ENCODE measurements at regions not wholly inside any gene's neighbourhood (a gene's known extent, or its start where the extent isn't known, plus 50 kb on each side); places are given as distances from the start of the nearest gene placed in this dataset.
A peak's percentile ranks its signal among the peaks of the same experiment; 100 is the strongest.

- peak; percentile 50 for DNase-seq (ENCODE audit: low read depth)
Measured at GRCh38 chr18:11322006-11322405, 172.6 kb upstream of the PIEZO2 start.

GRCh38 chr18:11320986-11321385, 171.6 kb upstream of the PIEZO2 start:
- peak; percentile 93 for DNase-seq (ENCODE audit: low read depth)

DNA sequence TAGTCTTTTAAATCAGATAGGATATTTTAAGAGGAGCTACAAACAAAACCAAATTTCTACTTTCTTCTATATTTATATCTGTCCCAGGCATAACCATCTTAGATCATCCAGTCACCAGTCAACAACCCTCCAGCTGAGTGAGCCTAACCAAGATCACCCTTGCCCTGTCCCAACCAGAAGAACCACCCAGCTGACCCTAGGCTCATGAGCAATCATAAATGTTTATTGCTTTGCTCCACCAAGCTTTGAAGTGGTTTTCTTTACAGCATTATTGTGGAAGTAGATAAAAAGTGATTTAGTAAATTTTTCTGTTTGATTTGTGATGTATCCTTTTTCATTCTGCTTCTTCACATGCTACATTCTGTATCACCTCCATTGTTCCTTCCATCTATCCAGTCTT, 167.2 kb upstream of the PIEZO2 start:
- DNase-seq (ENCODE audit: low read depth), result no peak

DNA sequence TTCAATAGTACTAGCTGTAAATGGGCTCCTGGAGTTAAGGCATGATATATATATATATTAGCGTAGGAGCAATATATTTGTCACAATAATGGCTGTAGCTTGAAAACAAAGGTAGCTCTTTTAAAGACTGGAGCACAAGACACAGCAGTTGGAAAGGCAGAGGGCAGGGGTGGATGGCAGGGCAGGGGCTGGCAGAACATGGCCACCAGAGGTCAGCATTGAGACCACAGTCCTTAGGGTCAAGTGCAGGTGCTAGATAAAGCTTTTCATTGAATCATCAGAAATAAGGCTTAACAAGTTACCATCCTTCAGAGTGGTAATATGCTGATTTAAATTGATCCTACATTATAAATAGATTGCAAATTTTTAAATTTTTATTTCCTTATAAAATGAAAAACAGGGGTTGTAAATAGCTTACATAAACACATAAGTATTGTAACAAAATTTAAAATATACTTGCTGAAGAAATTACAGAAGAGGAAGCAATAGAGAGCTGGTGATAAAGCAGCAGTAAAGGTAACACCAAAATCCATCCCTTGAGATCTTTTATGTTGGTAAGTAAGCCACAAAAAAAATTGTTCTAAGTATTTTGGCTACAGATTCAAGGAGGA, 161.2 kb upstream of the PIEZO2 start:
- peak; percentile 56 for DNase-seq (ENCODE audit: low read depth)

DNA sequence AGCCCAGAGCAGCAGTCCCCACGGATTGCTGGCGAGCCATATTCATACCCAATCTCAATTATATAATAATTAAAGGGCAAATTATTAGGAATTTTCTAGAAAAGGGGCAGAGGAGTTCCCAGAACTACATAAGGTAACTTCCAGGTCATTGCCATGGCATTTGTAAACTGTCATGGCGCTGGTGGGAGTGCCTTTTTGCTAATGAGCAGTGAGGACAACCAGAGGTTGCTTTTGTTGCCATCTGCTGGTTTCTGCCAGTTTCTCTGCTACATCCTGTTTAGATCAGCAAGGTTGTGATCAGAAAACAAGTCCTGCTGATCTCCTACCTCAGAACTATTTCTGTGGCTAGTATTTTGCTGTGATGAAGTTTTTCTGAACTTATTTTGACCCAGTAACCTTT, 159.8 kb upstream of the PIEZO2 start:
- peak; percentile 39 for DNase-seq (ENCODE audit: low read depth)

GRCh38 chr18:11308499-11308898, 159.1 kb upstream of the PIEZO2 start:
- no peak for DNase-seq (ENCODE audit: low read depth)

GRCh38 chr18:11307716-11308115, 158.3 kb upstream of the PIEZO2 start:
- no peak for DNase-seq (ENCODE audit: low read depth)

GRCh38 chr18:11305507-11305906, 156.1 kb upstream of the PIEZO2 start:
- DNase-seq (ENCODE audit: low read depth), result no peak

DNA sequence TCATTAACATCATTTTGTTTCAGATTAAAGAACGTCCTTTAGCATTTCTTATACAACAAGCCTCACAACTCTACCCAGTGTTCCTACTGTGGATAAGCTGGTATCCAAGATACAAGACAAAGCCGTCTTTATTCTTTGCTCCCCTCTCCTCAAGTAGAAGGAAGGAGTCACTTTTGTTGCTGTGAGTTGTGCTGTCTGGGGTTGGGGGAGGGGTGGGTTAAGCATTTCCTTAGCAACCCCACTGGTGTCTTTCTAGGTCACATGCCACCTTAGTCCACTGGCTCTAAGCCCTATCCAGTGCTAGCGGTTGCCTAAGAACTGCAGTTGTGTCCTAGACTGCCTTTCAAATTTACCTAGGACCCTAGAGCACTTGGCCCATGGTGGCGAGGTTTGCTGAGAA, 155.6 kb upstream of the PIEZO2 start:
- no peak for DNase-seq (ENCODE audit: low read depth)

DNA sequence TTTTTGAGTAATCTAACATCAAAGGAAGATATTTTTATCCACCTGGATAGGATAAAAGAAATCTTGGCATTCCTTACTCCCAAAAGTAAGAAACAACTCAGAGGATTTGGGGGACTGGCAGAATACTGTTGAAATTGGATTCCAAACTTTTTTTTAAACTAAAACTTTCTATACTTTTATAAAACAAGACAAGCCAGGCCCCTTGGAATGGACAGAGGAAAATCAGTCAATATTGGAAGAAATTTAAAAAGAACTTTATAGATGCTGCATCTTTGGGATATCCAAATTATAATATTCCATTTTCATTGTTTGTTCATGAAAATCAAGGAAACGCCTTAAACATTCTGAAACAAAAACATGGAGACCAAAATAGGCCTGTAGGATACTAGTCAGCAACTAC, 147.6 kb upstream of the PIEZO2 start:
- no peak for DNase-seq (ENCODE audit: low read depth)

GRCh38 chr18:11293794-11294193, 144.4 kb upstream of the PIEZO2 start:
- no peak for DNase-seq (ENCODE audit: low read depth)

DNA sequence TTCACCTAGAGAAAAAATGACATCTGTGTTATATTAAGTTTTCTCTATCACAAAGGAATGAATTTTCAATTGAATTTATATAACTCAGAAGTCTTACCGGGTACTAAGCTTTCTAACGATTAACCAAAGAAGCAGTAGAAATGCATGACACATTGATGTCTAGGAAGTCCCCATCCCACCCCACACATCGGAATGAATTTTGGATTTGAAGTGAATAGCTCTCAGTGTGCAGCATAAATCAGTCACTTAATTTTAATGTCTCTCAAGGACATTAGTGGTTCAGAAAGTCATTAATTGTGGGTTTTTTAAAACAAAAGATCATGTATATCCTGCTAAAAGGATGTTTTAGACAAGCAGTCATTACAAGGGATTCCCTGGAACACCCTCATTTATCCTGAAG, 141.4 kb upstream of the PIEZO2 start:
- no peak for DNase-seq (ENCODE audit: low read depth)

GRCh38 chr18:11289248-11289647, 139.9 kb upstream of the PIEZO2 start:
- DNase-seq (ENCODE audit: low read depth), result no peak

DNA sequence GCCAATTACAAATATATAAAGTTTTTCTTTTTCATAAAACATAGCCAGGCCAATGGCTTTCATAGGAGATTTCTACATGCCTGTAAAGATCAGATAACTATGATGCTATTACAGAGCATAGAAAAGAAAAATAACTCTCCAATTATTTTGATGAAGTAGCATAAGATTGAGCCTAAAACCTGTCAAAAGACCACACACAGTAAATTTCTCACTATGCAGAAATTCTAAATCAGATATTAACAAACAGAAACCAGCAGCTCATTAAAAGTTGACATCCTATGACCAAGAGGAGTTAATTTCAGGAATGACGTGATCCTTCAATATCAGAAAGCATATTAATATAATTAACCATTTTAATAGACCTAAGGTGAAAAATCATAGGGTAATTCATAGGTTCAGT, 139.0 kb upstream of the PIEZO2 start:
- no peak for DNase-seq (ENCODE audit: low read depth)

DNA sequence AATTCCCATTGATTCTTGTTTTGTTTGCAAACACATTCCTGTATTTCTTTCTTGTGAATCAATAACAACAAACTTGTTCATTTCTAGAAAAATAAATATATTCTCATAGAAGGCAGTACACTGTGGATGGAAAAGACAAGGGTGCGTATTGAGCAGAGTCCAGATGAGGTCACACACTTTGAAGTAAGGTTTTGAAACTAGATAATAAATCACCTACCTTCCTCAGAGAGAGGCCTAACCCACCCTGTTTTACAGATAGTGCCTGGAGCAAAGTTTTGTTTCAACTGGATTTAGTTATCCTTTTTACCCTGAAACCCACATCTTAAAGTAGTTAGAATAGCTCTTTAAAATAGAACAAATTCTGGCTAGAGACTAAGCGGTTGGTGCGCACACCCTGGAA, 137.1 kb upstream of the PIEZO2 start:
- no peak for DNase-seq (ENCODE audit: low read depth)

- DNase-seq (ENCODE audit: low read depth), result peak; percentile 5
Measured at GRCh38 chr18:11284811-11285210, 135.4 kb upstream of the PIEZO2 start.

GRCh38 chr18:11284349-11284748, 135.0 kb upstream of the PIEZO2 start:
- DNase-seq (ENCODE audit: low read depth), result no peak

- no peak for DNase-seq (ENCODE audit: low read depth)
Measured at GRCh38 chr18:11283479-11284161, 134.3 kb upstream of the PIEZO2 start.

- DNase-seq (ENCODE audit: low read depth), result peak; percentile 8
Measured at GRCh38 chr18:11279461-11279860, 130.1 kb upstream of the PIEZO2 start.

DNA sequence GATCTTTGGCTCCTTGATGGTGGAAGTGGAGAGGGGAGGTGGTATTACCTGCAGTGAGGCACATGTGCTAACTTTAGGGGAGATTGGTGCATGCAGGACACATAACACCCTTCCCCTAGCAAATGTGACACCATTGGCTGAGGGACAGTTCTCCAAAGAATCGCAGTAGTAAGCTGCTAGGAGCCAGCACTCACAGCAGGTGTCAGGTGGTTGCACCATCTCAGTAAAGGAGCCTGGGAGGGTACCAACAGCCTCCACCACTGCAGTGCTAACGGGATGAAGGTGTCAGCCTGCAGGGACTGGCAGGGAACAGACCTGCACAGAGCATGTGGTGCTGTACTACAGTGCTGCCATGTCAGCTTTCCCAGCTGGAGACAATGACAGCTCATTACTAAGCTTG, 127.3 kb upstream of the PIEZO2 start:
- DNase-seq (ENCODE audit: low read depth), result no peak

GRCh38 chr18:11274144-11274794, 124.9 kb upstream of the PIEZO2 start:
- no peak for DNase-seq (ENCODE audit: low read depth)

DNA sequence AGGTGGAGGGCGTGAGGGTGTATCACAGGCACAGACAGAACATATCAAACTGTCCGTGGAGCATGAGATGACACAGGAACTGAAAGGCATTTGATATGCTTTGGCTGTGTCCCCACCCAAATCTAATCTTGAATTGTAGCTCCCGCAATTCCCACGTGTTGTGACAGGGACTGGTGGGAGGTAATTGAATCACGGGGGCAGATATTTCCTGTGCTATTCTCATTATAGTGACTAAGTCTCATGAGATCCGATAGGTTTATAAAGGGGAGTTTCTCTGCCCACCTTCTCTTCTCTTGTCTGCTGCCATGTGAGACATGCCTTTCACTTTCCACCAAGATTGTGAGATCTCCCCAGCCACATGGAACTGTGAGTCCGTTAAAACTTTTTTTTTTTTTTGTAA, 123.1 kb upstream of the PIEZO2 start:
- DNase-seq (ENCODE audit: low read depth), result no peak

- DNase-seq (ENCODE audit: low read depth), result no peak
Measured at GRCh38 chr18:11271954-11272353, 122.6 kb upstream of the PIEZO2 start.
